Testis (tissue), 2 donors: ENCODE measurements at regions not wholly inside any gene's neighbourhood (a gene's known extent, or its start where the extent isn't known, plus 50 kb on each side); places are given as distances from the start of the nearest gene placed in this dataset.

Source experiments
- CTCF ChIP-seq, 3 experiments: fragments of 450-650 bp in 2 of 3; fragments of 200-600 bp in 1 of 3; sonication (generic) in 1 of 3; IDR thresholded peaks; one replicate each; pipeline ENCODE4 v1.5.1; 2016 to 2019; ENCODE audit warnings: antibody characterized with exemption in 3 of 3, mild to moderate bottlenecking in 2 of 3, moderate library complexity in 1 of 3
- POLR2A ChIP-seq: fragments of 450-650 bp; IDR thresholded peaks from one replicate; pipeline ENCODE4 v1.6.1; 2017; ENCODE audit warnings: antibody characterized with exemption, mild to moderate bottlenecking, moderate library complexity

- TF ChIP-seq CTCF (IDR thresholded peaks at IDR 0.05) (peak; percentile 44 to 58 (median 53)), POLR2A (no peak)
Observed at GRCh38 chr21:24895885-24896734, 711.2 kb downstream of the MRPL39 start.
